Central memory CD8-positive, alpha-beta T cell (primary cell): ENCODE measurements at regions not wholly inside any gene's neighbourhood (a gene's known extent, or its start where the extent isn't known, plus 50 kb on each side); places are given as distances from the start of the nearest gene placed in this dataset.

Experiments
- ATAC-seq: fragments of 150-1000 bp; cut with Tn5 transposase; replicated peaks from 2 replicates; pipeline ENCODE4 v1.10.0; 2022; ENCODE audit warnings: mild to moderate bottlenecking, moderate FRiP score, moderate number of reproducible peaks; ENCODE audit not compliant: poor library complexity, severe bottlenecking; ENCODE audit errors: extremely low read depth
- DNase-seq, 2 donors: peaks; one replicate each; pipeline ENCODE4 v3.0.0; 2021; ENCODE audit warnings: low spot score in 2 of 2
- H3K27ac Mint-ChIP-seq: one replicate; pipeline ENCODE4 v1.8.0; 2022; ENCODE audit warnings: low read depth, mild to moderate bottlenecking, moderate library complexity, mixed read lengths
- H3K27me3 Mint-ChIP-seq: one replicate; pipeline ENCODE4 v1.8.0; 2022; ENCODE audit warnings: mixed read lengths
- H3K36me3 Mint-ChIP-seq: one replicate; pipeline ENCODE4 v1.8.0; 2022; ENCODE audit warnings: mild to moderate bottlenecking, moderate library complexity, mixed read lengths; ENCODE audit not compliant: insufficient read depth
- H3K4me1 Mint-ChIP-seq: one replicate; pipeline ENCODE4 v1.8.0; 2022; ENCODE audit warnings: mixed read lengths
- H3K4me3 Mint-ChIP-seq: one replicate; pipeline ENCODE4 v1.8.0; 2022; ENCODE audit warnings: mild to moderate bottlenecking, moderate library complexity, mixed read lengths
- H3K9me3 Mint-ChIP-seq: one replicate; pipeline ENCODE4 v1.8.0; 2022; ENCODE audit warnings: mixed read lengths

DNA sequence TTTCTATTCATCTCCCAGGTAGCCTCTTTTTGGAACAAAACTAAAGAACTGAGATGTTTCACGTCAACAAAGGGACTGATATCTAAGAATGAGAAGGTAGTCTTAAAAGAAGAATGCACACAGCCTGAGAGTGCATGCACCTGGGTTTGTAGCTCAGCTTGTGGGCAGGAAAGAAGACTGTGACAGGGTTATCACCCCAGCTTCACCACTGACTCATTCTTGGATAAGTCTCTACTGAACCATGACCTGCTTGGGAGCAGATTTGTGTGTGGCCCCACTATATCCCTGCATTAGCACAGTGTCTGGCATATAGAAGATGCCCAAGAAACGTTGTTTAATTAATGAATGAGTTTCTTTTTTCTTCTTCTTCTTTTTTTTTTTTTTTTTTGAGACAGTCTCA lies 187.5 kb downstream of the GPAM start:
- H3K9me3 Mint-ChIP-seq = no peaks in the 10 kb centered on the region

DNA sequence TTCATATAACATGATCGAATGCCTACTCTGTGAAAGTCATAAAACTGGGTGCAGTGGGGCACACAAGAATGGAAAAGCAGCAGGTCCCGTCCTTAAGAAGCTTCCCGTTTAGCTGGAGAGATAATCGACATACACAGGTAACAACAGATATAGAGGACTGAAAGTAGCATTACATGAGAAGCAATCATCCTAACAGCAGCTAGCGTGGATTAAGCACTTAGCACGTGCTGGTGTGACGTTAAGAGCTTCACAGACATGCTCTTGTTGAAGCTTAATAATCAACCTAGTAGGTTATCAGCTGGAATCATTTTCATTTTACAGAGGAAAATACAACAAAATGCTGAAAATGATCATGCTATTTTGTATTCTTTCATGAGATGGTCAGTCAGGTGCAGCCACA lies 184.8 kb downstream of the GPAM start:
- Mint-ChIP-seq H3K4me3 (no peak overlapping the region), H3K27ac (no peak overlapping the region), H3K27me3 (peaks cover 8% of the 10 kb centered on the region), H3K36me3 (no peaks in the 10 kb centered on the region), H3K9me3 (no peaks in the 10 kb centered on the region), H3K4me1 (no peaks in the 10 kb centered on the region)
- ATAC-seq (no peak), DNase-seq (no peak)

More for the DNA sequence above, 187.5 kb downstream of the GPAM start:
- no peak overlapping the region for H3K27ac Mint-ChIP-seq
- DNase-seq = no peak
- H3K4me1 Mint-ChIP-seq = no peaks in the 10 kb centered on the region
- H3K36me3 Mint-ChIP-seq = no peaks in the 10 kb centered on the region
- H3K4me3 Mint-ChIP-seq = no peak overlapping the region
- peaks cover 22% of the 10 kb centered on the region for H3K27me3 Mint-ChIP-seq
- ATAC-seq = no peak

DNA sequence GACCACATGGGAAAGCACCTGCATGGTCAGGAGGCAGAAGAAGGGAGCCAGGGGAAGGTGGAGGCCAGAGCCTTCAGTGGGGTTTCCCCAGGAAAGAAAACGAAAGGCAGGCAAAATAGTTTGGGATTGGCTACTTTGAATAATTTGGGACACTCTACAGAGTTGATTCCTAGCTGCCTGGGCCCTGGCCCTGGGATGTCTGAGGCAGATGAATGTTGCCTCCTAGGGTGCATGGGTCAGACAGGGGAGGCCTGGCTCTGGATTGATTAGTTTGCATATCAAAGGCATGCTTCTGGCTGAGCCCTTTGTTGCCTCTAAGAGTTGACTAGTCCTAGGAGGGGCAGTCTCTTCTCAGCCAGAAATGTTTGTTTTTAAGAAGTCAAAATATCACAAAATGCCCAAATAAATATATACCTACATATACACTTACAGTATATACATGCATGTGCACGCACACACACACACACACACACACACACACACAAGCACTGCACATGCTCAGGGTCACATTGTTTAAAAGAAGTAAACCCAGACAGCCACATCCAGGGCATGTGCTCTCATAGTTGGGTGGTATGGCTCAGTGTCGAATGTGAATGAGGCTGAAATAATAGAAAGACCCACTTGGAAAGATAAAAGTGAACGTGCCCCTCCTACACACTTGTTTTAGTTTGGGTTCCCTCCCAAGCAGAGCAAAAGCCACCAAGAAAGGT lies 184.2 kb downstream of the GPAM start:
- no peaks in the 10 kb centered on the region for H3K4me1 Mint-ChIP-seq
- DNase-seq = no peak
- no peaks in the 10 kb centered on the region for H3K9me3 Mint-ChIP-seq
- no peaks in the 10 kb centered on the region for H3K36me3 Mint-ChIP-seq
- no peak overlapping the region for H3K4me3 Mint-ChIP-seq
- ATAC-seq = no peak
- H3K27me3 Mint-ChIP-seq = peaks cover 8% of the 10 kb centered on the region
- no peak overlapping the region for H3K27ac Mint-ChIP-seq

DNA sequence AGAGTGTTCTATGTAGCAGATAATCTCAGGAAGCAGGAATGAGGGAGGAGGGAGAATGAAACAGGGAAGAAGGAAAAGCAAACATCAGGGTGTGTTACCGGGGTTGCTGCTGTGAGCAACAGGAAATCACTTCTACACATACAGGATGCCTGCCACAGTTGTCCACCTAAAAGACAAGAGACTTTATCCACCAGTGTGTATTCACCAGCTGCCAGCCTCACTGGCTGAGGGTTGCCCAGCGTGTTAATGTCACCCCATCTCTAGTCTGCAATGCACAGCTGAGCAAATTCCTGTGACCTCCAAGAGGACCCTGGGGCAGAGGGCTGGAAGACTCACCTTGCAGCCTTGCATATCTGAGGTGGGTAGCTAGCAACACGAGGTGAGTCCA lies 183.7 kb downstream of the GPAM start:
- DNase-seq = no peak
- Mint-ChIP-seq H3K27me3 (peaks cover 8% of the 10 kb centered on the region), H3K27ac (no peak overlapping the region), H3K4me3 (no peak overlapping the region), H3K36me3 (no peaks in the 10 kb centered on the region), H3K4me1 (no peaks in the 10 kb centered on the region), H3K9me3 (no peaks in the 10 kb centered on the region)
- no peak for ATAC-seq

DNA sequence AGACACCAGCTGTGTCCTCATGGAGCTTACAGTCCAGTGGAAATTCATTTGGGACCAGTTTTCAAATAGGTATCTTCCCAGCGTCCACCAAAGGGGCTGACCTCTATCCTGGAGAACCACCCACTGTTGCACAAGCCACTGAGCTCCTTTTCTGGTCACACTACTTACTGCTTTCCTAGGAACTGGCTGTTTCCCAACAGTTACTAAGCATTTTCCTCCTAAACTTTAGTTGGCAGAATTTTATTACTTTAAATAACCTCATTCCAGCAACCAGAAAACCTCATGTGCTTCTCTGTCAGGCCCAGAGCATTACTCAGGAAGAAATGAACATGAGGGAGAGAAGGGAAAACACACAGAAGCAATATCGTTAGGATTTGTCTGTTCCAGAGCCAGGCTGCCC lies 183.1 kb downstream of the GPAM start:
- no peak for ATAC-seq
- no peaks in the 10 kb centered on the region for H3K36me3 Mint-ChIP-seq
- no peak overlapping the region for H3K4me3 Mint-ChIP-seq
- no peak for DNase-seq
- H3K27ac Mint-ChIP-seq = no peak overlapping the region
- H3K9me3 Mint-ChIP-seq = no peaks in the 10 kb centered on the region
- peaks cover 8% of the 10 kb centered on the region for H3K27me3 Mint-ChIP-seq
- no peaks in the 10 kb centered on the region for H3K4me1 Mint-ChIP-seq

DNA sequence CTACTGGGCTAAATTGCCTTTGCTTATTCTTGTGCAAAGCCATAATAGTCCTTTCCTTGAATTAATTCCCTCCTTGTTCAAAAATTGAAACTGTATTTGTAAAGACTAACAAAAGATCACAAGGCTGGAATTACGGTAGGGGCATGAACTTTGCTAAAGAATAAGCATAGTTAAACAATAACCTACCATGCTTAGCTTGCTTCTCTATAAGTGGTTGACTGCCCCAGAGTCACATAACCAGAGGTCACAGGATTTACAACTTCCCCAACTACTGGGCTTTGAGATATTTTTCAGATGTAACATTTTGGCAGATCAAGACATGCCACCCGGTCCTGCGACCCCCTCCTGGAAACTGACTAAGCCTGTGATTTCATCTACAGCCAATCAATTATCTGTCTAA lies 181.4 kb downstream of the GPAM start:
- ATAC-seq (no peak), DNase-seq (no peak)
- Mint-ChIP-seq H3K27me3 (peaks cover 3% of the 10 kb centered on the region), H3K36me3 (no peaks in the 10 kb centered on the region), H3K9me3 (no peaks in the 10 kb centered on the region), H3K4me1 (no peaks in the 10 kb centered on the region), H3K4me3 (no peak overlapping the region), H3K27ac (no peak overlapping the region)

DNA sequence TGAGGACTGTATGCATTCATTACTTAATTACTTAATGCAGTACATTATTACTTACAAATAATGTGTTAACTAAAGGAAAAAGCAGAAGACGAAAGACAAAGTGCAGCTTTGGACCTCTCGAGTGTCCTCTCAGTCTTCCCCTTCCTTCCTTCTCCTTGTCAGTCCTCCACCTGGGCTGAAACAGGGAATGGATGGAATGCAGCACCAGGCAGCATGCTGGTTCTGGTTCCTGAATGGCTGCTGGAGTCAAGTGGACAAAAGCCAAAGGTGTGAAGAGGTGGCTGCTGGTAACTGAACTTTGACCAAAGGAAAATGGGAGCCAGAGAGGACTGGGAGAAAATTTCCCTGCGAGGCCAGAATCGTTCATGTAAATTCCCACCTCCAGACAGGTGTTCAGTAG lies 179.5 kb downstream of the GPAM start:
- no peaks in the 10 kb centered on the region for H3K27me3 Mint-ChIP-seq
- no peak overlapping the region for H3K27ac Mint-ChIP-seq
- DNase-seq = no peak
- H3K9me3 Mint-ChIP-seq = no peaks in the 10 kb centered on the region
- no peak for ATAC-seq
- no peaks in the 10 kb centered on the region for H3K36me3 Mint-ChIP-seq
- no peak overlapping the region for H3K4me3 Mint-ChIP-seq
- no peaks in the 10 kb centered on the region for H3K4me1 Mint-ChIP-seq

DNA sequence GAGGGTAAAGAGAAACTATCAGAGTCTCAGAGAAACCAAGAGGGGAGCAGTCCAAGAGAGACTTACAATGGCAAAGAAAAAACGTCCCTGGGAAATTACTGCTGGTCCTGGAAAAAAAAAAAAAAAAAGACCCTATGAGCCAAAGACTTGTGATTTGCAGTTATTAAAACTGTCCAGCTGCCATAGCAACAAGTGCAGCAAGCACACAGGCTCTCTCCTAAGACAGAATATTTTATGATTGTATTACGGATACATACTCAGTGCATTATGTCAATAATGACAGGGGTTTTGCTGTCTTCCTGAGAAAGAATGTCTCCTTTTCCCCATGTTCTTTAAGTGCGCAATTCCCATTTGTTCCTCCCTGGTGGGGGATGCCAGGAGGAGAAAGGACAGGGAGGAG lies 178.5 kb downstream of the GPAM start:
- Mint-ChIP-seq H3K9me3 (no peaks in the 10 kb centered on the region), H3K4me1 (no peaks in the 10 kb centered on the region), H3K27ac (no peak overlapping the region), H3K36me3 (no peaks in the 10 kb centered on the region), H3K4me3 (no peak overlapping the region), H3K27me3 (no peaks in the 10 kb centered on the region)
- ATAC-seq = no peak
- no peak for DNase-seq

DNA sequence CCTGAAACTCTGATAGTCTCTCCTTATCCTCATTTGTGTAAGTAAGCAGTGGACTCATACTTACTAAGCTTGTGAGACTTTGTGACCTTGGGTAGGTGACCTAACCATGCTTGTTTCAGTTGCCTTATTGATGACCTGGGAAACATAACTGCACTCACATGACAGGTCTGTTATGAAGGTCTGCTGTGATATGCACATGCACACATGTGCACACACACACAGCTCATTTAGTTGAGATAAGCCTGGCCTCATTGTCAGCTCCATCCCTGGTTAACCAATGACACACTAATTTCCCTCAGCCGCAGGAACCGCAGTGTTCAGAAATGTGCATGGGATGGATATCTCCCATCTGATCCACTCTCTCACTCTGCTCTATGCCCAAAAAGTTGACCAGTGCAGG lies 177.2 kb downstream of the GPAM start:
- DNase-seq (no peak), ATAC-seq (no peak)
- no peak overlapping the region for H3K4me3 Mint-ChIP-seq
- H3K4me1 Mint-ChIP-seq = no peaks in the 10 kb centered on the region
- no peak overlapping the region for H3K27ac Mint-ChIP-seq
- no peaks in the 10 kb centered on the region for H3K27me3 Mint-ChIP-seq
- H3K36me3 Mint-ChIP-seq = no peaks in the 10 kb centered on the region
- H3K9me3 Mint-ChIP-seq = no peaks in the 10 kb centered on the region

DNA sequence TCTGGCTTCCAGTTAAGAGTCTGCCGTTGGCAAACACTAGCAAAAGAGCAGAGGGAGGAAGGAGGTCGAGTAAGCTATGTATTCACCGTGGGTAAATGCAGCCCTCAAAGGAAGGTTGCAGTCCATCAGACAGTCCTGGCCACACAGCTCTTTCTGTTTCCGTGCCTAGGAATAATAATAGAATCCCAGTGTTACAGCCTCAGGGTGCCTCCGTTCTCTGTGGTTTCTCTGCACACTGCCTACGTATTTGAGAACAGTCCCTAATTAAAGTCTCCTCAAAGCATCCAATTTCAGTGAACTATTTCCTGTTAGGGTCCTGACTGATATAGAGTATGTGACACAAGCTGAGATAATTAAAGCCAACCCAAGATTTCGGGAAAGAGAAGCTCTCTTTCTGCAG lies 176.7 kb downstream of the GPAM start:
- DNase-seq = no peak
- ATAC-seq = no peak
- H3K27me3 Mint-ChIP-seq = peaks cover 3% of the 10 kb centered on the region
- H3K36me3 Mint-ChIP-seq = no peaks in the 10 kb centered on the region
- H3K9me3 Mint-ChIP-seq = no peaks in the 10 kb centered on the region
- H3K4me1 Mint-ChIP-seq = no peaks in the 10 kb centered on the region
- no peak overlapping the region for H3K27ac Mint-ChIP-seq
- no peak overlapping the region for H3K4me3 Mint-ChIP-seq

DNA sequence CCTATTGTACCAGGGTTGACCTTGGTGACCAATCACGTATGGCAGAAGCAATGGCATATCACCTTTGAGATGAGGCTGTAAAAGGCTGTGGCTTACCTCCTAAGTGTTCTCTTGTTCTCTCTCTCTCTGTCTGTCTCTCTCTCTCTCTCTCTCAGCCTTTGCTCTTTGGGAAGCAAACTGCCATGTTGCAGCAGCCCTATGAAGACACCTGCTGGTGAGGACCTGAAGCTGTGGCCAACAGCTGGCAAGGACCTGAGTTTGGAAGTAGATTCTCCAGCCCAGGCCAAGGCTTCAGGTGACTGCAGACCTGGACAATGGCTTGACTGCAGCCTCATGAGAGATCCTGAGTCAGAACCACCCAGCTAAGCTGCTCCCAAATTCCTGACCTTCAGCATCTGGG lies 161.4 kb downstream of the GPAM start:
- Mint-ChIP-seq H3K4me1 (no peaks in the 10 kb centered on the region), H3K36me3 (no peaks in the 10 kb centered on the region), H3K27me3 (peaks cover 10% of the 10 kb centered on the region), H3K27ac (no peak overlapping the region), H3K4me3 (no peak overlapping the region), H3K9me3 (peaks cover 4% of the 10 kb centered on the region)
- ATAC-seq (no peak), DNase-seq (no peak)

DNA sequence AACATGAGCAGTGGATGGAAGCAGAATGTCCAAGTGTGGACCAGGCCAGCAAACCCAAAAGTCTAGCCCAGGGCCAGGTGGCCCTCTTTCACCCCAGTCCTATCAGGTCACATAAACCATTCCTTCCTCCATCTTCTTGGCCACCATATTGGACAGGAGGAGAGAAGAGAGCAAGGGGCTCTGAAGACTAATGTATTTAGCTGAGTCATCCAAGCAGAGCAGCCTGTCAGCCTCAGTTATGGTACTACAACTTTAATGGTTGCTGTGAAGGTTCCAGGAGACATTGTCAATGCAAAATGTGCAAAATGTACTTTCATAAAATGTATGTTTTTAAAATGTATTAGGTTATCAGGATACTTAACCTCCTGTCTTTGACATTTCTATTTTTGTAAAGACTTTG lies 159.5 kb downstream of the GPAM start:
- H3K27me3 Mint-ChIP-seq = peaks cover 10% of the 10 kb centered on the region
- H3K9me3 Mint-ChIP-seq = peaks cover 7% of the 10 kb centered on the region

DNA sequence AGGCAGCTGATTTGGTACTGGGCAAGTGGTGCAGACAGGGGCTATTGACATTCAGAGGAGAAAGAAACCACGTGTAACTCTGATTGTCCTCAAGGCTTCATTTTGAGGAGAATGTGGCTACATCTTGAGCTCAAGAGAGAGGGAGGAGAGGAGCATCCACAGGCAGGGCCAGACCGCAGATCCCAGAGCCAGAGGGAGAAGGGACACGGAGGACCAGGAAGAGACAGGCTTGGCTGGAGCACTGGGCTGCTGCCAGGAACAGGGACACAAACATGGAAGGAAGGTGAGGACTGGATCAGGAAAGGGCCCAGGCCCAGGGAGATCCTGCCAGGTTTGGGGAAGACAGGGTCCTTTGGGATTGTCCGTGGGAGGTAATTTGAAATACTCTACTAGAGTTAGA lies 158.3 kb downstream of the GPAM start:
- no peak for ATAC-seq
- Mint-ChIP-seq H3K36me3 (no peaks in the 10 kb centered on the region), H3K4me1 (no peaks in the 10 kb centered on the region), H3K27me3 (peaks cover 10% of the 10 kb centered on the region), H3K4me3 (no peak overlapping the region), H3K27ac (no peak overlapping the region), H3K9me3 (peaks cover 9% of the 10 kb centered on the region)
- DNase-seq = no peak

More for the DNA sequence above, 159.5 kb downstream of the GPAM start:
- Mint-ChIP-seq H3K4me3 (no peak overlapping the region), H3K36me3 (no peaks in the 10 kb centered on the region), H3K4me1 (no peaks in the 10 kb centered on the region), H3K27ac (no peak overlapping the region)
- ATAC-seq = no peak
- DNase-seq = no peak

DNA sequence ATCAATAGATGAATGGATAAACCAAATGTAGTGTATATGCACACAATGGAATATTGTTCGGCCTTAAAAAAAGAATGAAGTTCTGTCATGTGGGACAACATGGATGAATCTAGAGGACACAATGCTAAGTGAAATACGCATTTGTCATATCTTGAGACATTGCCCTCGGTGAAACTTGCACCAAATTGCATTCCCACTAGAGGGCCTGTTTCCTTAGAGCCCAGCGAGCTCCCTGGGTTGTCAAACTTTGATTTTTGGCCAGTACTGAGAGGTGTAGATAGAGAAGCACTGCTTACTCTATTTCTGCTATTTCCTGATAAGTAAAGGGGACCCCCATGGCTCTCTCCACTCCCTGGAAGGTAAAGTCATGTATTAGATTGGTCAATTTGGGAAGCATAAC lies 157.1 kb downstream of the GPAM start:
- no peak for ATAC-seq
- Mint-ChIP-seq H3K9me3 (peaks cover 9% of the 10 kb centered on the region), H3K4me3 (no peak overlapping the region), H3K27me3 (peaks cover 10% of the 10 kb centered on the region), H3K4me1 (no peaks in the 10 kb centered on the region), H3K36me3 (no peaks in the 10 kb centered on the region), H3K27ac (no peak overlapping the region)
- DNase-seq = no peak
